GM12878 (cell line): ENCODE measurements at regions not wholly inside any gene's neighbourhood (a gene's known extent, or its start where the extent isn't known, plus 50 kb on each side); places are given as distances from the start of the nearest gene placed in this dataset.

Source experiments
- ATAC-seq: fragments of 200-7000 bp; cut with Tn5 transposase; 3 replicates; pipeline ENCODE4 v1.9.1; 2020; ENCODE audit warnings: mild to moderate bottlenecking, moderate library complexity
- BruUV-seq: library from RNA; stranded (reverse); fragments of 400-500 nt; replicated peaks from 2 replicates; lab custom pipeline; 2021; lab: Mats Ljungman, UMichigan
- CTCF ChIA-PET: fragments of 300-600 bp; sonication (Branson Sonifier 250); formaldehyde crosslinking; extraction: SDS; loops from one replicate; lab custom pipeline; 2021; ENCODE audit warnings: inconsistent platforms; lab: Yijun Ruan, JAX
- POLR2A ChIA-PET: fragments of 350-600 bp; formaldehyde crosslinking; extraction: SDS; loops from one replicate; lab custom pipeline; 2021; ENCODE audit warnings: inconsistent platforms; lab: Charles Lee
- RAD21 ChIA-PET: fragments of 300-600 bp; sonication (Branson Sonifier 250); formaldehyde crosslinking; loops from one replicate; lab custom pipeline; 2023; ENCODE audit warnings: antibody characterized with exemption; ENCODE audit not compliant: unreplicated experiment; lab: Charles Lee
- SMC1A ChIA-PET: fragments of 300-600 bp; sonication (Branson Sonifier 250); formaldehyde crosslinking; loops from one replicate; lab custom pipeline; 2023; ENCODE audit not compliant: unreplicated experiment, uncharacterized antibody; lab: Charles Lee
- DNase-seq: peaks from one replicate; pipeline ENCODE4 v3.0.0-alpha.2; 2011; ENCODE audit warnings: low read depth, low spot score
- FAIRE-seq: peaks from 3 replicates; lab custom pipeline; 2011; peaks lifted over from hg19 to GRCh38; lab: Jason Lieb, UNC
- H2AFZ ChIP-seq: 2 replicates; pipeline ENCODE4 v1.6.0; 2011; ENCODE audit warnings: low read depth, low read length, control low read depth; ENCODE audit not compliant: control insufficient read depth
- H3K27ac ChIP-seq: 2 replicates; pipeline ENCODE4 v1.5.1; 2011; ENCODE audit warnings: control low read depth; ENCODE audit not compliant: control insufficient read depth, insufficient read depth
- H3K27me3 ChIP-seq, 2 experiments: replicated peaks in 1 of 2; 2 replicates each; pipeline versions ENCODE4 v1.6.0 to v1.6.1; 2011; ENCODE audit warnings: low read length in 1 of 2; ENCODE audit not compliant: control insufficient read depth in 2 of 2, insufficient read depth in 2 of 2
- H3K36me3 ChIP-seq, 2 experiments: 2 replicates each; pipeline ENCODE4 v1.5.1; 2011; ENCODE audit warnings: low read length in 1 of 2; ENCODE audit not compliant: control insufficient read depth in 2 of 2, insufficient read depth in 2 of 2
- H3K4me1 ChIP-seq: 2 replicates; pipeline ENCODE4 v1.6.1; 2011; ENCODE audit warnings: mild to moderate bottlenecking, low read length, moderate library complexity, mixed read lengths; ENCODE audit not compliant: control insufficient read depth, insufficient read depth
- H3K4me2 ChIP-seq: 2 replicates; pipeline ENCODE4 v1.6.0; 2011; ENCODE audit warnings: control low read depth; ENCODE audit not compliant: control insufficient read depth, insufficient read depth
- H3K4me3 ChIP-seq: fragments of 200-600 bp; sonication (generic); 2 replicates; pipeline ENCODE4 v1.5.1; 2016
- H3K79me2 ChIP-seq: 2 replicates; pipeline ENCODE4 v1.6.0; 2011; ENCODE audit warnings: low read length; ENCODE audit not compliant: control insufficient read depth, insufficient read depth
- H3K9ac ChIP-seq: 2 replicates; pipeline ENCODE4 v1.8.0; 2011; ENCODE audit warnings: low read length, control low read depth, mixed read lengths; ENCODE audit not compliant: control insufficient read depth, insufficient read depth
- H3K9me3 ChIP-seq: replicated peaks from 3 replicates; pipeline ENCODE4 v1.5.1; 2011; ENCODE audit warnings: mild to moderate bottlenecking, low read length; ENCODE audit not compliant: control insufficient read depth, insufficient read depth
- H4K20me1 ChIP-seq: 2 replicates; pipeline ENCODE4 v1.6.0; 2011; ENCODE audit not compliant: control insufficient read depth, insufficient read depth
- BACH1 ChIP-seq: fragments of 450-650 bp; IDR thresholded peaks from 2 replicates; pipeline ENCODE4 v1.6.1; 2017; ENCODE audit warnings: mild to moderate bottlenecking, borderline replicate concordance
- CHD1 ChIP-seq: IDR thresholded peaks from 2 replicates; pipeline ENCODE4 v1.6.1; 2012; ENCODE audit warnings: low read depth, low read length, improper control_type of control experiment
- CREM ChIP-seq: IDR thresholded peaks from 2 replicates; pipeline ENCODE4 v1.6.1; 2014; ENCODE audit warnings: antibody characterized with exemption, low read depth
- KAT2A ChIP-seq: conservative IDR thresholded peaks from 2 replicates; pipeline ENCODE4 v1.6.1; 2011; ENCODE audit warnings: low read depth, low read length; ENCODE audit not compliant: control insufficient read depth
- KDM1A ChIP-seq: fragments of 200-600 bp; sonication (generic); IDR thresholded peaks from 2 replicates; pipeline ENCODE4 v1.6.1; 2016; ENCODE audit warnings: borderline replicate concordance
- LARP7 ChIP-seq: fragments of 450-650 bp; IDR thresholded peaks from 2 replicates; pipeline ENCODE4 v1.6.1; 2017; ENCODE audit warnings: mild to moderate bottlenecking
- MYC ChIP-seq: IDR thresholded peaks from 2 replicates; pipeline ENCODE4 v1.6.1; 2011; ENCODE audit warnings: mild to moderate bottlenecking, low read length, moderate library complexity, inconsistent platforms; ENCODE audit not compliant: insufficient read depth, insufficient replicate concordance, insufficient read length, severe bottlenecking
- NR2C1 ChIP-seq: fragments of 450-650 bp; IDR thresholded peaks from 2 replicates; pipeline ENCODE4 v1.6.1; 2017; ENCODE audit warnings: antibody characterized with exemption, mild to moderate bottlenecking, moderate library complexity
- POLR2AphosphoS5 ChIP-seq: IDR thresholded peaks from 2 replicates; pipeline ENCODE4 v1.6.1; 2011; ENCODE audit warnings: mild to moderate bottlenecking, low read length, inconsistent platforms
- STAT3 ChIP-seq: IDR thresholded peaks from 2 replicates; pipeline ENCODE4 v1.6.1; 2011; ENCODE audit warnings: low read depth, low read length, improper control_type of control experiment
- SUPT20H ChIP-seq: IDR thresholded peaks from 2 replicates; pipeline ENCODE4 v1.6.1; 2011; ENCODE audit warnings: low read depth, mild to moderate bottlenecking, low read length, moderate library complexity, borderline replicate concordance; ENCODE audit not compliant: control insufficient read depth
- TCF7 ChIP-seq: IDR thresholded peaks from 2 replicates; pipeline ENCODE4 v1.6.1; 2014; ENCODE audit warnings: antibody characterized with exemption, borderline replicate concordance
- WGBS: methylation state at CpG from one replicate; pipeline ENCODE4 v1.1.6; 2016; ENCODE audit warnings: low lambda C conversion rate; ENCODE audit not compliant: insufficient replicate concordance, insufficient coverage; ENCODE audit errors: missing lambda C conversion rate; 5-methylcytosine and 5-hydroxymethylcytosine counted together
- in situ Hi-C: fragments of 300-500 bp; cut with MboI; formaldehyde crosslinking; loops from 9 replicates; pipeline ENCODE4 v1.14.3; 2018; ENCODE audit warnings: mixed read lengths
- intact Hi-C: fragments of 100-400 bp; cut with micrococcal nuclease; formaldehyde crosslinking; loops from one replicate; pipeline ENCODE4 v1.14.2; 2022; ENCODE audit not compliant: unreplicated experiment
- TF ChIP-seq, protein P1 (sequence below): fragments of 450-650 bp; IDR thresholded peaks from 2 replicates; pipeline ENCODE4 v1.6.1; 2017; ENCODE audit warnings: mild to moderate bottlenecking, low read depth, inconsistent platforms; ENCODE audit not compliant: poor library complexity, severe bottlenecking
- TF ChIP-seq, protein P2 (sequence below): fragments of 450-650 bp; IDR thresholded peaks from 2 replicates; pipeline ENCODE4 v1.6.1; 2016; ENCODE audit warnings: mild to moderate bottlenecking
- TF ChIP-seq, protein P3 (sequence below): IDR thresholded peaks from 2 replicates; pipeline ENCODE4 v1.6.1; 2012; ENCODE audit warnings: improper control_type of control experiment, low read depth, low read length; ENCODE audit not compliant: insufficient replicate concordance

- peak overlapping the region; percentile 37 for H2AFZ ChIP-seq
- H3K36me3 ChIP-seq: no peaks in the 10 kb centered on the region
- POLR2A ChIA-PET: no interaction called here
- SMC1A ChIA-PET: interaction anchor here (0.6 to 1.7 kb wide), 4 partner anchors 28 to 146 kb away, joined by 3 to 8 read pairs (median 4); no protein-coding TSS in a partner anchor
- H3K79me2 ChIP-seq: no peaks in the 10 kb centered on the region
- H3K27ac ChIP-seq: no peak overlapping the region
- 41% methylated on average over 20 of the region's 20 CpGs for WGBS
- H3K27me3 ChIP-seq: no peaks in the 10 kb centered on the region; a peak in 2 of 4 replicates
- H3K9ac ChIP-seq: no peak overlapping the region
- H3K4me3 ChIP-seq: no peak overlapping the region
- H4K20me1 ChIP-seq: no peaks in the 10 kb centered on the region
- intact Hi-C loops: no loop called here
- CTCF ChIA-PET: interaction anchor here (1.7 to 1.9 kb wide), 2 partner anchors 83 to 136 kb away, joined by 6 to 11 read pairs; no protein-coding TSS in a partner anchor
- FAIRE-seq: no peak
- no peaks in the 10 kb centered on the region for H3K9me3 ChIP-seq
- RAD21 ChIA-PET: interaction anchor here (0.9 to 1.6 kb wide), 4 partner anchors 28 to 136 kb away, joined by 3 to 5 read pairs (median 3); no protein-coding TSS in a partner anchor
- ATAC-seq: peak; percentile 57
- H3K4me2 ChIP-seq: no peak overlapping the region
- no TSS peak for BruUV-seq
- H3K4me1 ChIP-seq: no peaks in the 10 kb centered on the region
- DNase-seq: no peak
- in situ Hi-C loops: loop anchor here (10.0 kb wide), 1 partner anchor 529 kb away; no protein-coding TSS in a partner anchor
- TF ChIP-seq TCF7 (no peak), CREM (no peak), KAT2A (no peak), CHD1 (no peak), STAT3 (no peak), LARP7 (no peak), KDM1A (no peak), NR2C1 (no peak), POLR2AphosphoS5 (no peak), SUPT20H (no peak), BACH1 (no peak), MYC (no peak)
- TF ChIP-seq, protein P1, sequence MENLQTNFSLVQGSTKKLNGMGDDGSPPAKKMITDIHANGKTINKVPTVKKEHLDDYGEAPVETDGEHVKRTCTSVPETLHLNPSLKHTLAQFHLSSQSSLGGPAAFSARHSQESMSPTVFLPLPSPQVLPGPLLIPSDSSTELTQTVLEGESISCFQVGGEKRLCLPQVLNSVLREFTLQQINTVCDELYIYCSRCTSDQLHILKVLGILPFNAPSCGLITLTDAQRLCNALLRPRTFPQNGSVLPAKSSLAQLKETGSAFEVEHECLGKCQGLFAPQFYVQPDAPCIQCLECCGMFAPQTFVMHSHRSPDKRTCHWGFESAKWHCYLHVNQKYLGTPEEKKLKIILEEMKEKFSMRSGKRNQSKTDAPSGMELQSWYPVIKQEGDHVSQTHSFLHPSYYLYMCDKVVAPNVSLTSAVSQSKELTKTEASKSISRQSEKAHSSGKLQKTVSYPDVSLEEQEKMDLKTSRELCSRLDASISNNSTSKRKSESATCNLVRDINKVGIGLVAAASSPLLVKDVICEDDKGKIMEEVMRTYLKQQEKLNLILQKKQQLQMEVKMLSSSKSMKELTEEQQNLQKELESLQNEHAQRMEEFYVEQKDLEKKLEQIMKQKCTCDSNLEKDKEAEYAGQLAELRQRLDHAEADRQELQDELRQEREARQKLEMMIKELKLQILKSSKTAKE: no peak
- TF ChIP-seq, protein P2, sequence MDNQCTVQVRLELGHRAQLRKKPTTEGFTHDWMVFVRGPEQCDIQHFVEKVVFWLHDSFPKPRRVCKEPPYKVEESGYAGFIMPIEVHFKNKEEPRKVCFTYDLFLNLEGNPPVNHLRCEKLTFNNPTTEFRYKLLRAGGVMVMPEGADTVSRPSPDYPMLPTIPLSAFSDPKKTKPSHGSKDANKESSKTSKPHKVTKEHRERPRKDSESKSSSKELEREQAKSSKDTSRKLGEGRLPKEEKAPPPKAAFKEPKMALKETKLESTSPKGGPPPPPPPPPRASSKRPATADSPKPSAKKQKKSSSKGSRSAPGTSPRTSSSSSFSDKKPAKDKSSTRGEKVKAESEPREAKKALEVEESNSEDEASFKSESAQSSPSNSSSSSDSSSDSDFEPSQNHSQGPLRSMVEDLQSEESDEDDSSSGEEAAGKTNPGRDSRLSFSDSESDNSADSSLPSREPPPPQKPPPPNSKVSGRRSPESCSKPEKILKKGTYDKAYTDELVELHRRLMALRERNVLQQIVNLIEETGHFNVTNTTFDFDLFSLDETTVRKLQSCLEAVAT: no peak
- TF ChIP-seq, protein P3, sequence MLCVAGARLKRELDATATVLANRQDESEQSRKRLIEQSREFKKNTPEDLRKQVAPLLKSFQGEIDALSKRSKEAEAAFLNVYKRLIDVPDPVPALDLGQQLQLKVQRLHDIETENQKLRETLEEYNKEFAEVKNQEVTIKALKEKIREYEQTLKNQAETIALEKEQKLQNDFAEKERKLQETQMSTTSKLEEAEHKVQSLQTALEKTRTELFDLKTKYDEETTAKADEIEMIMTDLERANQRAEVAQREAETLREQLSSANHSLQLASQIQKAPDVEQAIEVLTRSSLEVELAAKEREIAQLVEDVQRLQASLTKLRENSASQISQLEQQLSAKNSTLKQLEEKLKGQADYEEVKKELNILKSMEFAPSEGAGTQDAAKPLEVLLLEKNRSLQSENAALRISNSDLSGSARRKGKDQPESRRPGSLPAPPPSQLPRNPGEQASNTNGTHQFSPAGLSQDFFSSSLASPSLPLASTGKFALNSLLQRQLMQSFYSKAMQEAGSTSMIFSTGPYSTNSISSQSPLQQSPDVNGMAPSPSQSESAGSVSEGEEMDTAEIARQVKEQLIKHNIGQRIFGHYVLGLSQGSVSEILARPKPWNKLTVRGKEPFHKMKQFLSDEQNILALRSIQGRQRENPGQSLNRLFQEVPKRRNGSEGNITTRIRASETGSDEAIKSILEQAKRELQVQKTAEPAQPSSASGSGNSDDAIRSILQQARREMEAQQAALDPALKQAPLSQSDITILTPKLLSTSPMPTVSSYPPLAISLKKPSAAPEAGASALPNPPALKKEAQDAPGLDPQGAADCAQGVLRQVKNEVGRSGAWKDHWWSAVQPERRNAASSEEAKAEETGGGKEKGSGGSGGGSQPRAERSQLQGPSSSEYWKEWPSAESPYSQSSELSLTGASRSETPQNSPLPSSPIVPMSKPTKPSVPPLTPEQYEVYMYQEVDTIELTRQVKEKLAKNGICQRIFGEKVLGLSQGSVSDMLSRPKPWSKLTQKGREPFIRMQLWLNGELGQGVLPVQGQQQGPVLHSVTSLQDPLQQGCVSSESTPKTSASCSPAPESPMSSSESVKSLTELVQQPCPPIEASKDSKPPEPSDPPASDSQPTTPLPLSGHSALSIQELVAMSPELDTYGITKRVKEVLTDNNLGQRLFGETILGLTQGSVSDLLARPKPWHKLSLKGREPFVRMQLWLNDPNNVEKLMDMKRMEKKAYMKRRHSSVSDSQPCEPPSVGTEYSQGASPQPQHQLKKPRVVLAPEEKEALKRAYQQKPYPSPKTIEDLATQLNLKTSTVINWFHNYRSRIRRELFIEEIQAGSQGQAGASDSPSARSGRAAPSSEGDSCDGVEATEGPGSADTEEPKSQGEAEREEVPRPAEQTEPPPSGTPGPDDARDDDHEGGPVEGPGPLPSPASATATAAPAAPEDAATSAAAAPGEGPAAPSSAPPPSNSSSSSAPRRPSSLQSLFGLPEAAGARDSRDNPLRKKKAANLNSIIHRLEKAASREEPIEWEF: no peak
Measured at GRCh38 chr5:154603953-154604679, 126.1 kb upstream of the HAND1 start.
